ENCODE measurements at regions not wholly inside any gene's neighbourhood (a gene's known extent, or its start where the extent isn't known, plus 50 kb on each side); places are given as distances from the start of the nearest gene placed in this dataset.

- TF ChIP-seq, protein P1, sequence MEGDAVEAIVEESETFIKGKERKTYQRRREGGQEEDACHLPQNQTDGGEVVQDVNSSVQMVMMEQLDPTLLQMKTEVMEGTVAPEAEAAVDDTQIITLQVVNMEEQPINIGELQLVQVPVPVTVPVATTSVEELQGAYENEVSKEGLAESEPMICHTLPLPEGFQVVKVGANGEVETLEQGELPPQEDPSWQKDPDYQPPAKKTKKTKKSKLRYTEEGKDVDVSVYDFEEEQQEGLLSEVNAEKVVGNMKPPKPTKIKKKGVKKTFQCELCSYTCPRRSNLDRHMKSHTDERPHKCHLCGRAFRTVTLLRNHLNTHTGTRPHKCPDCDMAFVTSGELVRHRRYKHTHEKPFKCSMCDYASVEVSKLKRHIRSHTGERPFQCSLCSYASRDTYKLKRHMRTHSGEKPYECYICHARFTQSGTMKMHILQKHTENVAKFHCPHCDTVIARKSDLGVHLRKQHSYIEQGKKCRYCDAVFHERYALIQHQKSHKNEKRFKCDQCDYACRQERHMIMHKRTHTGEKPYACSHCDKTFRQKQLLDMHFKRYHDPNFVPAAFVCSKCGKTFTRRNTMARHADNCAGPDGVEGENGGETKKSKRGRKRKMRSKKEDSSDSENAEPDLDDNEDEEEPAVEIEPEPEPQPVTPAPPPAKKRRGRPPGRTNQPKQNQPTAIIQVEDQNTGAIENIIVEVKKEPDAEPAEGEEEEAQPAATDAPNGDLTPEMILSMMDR (IDR thresholded peaks at IDR 0.05) = no peak
- TF ChIP-seq POLR2A (IDR thresholded peaks at IDR 0.05) = no peak
Observed at GRCh38 chr3:16028604-16029003, 145.9 kb upstream of the GALNT15 start.

Measured in lower leg skin (tissue), 3 donors.